Lung microvascular endothelial cell (primary cell): ENCODE measurements at regions not wholly inside any gene's neighbourhood (a gene's known extent, or its start where the extent isn't known, plus 50 kb on each side); places are given as distances from the start of the nearest gene placed in this dataset.

Source experiments
- DNase-seq, 2 donors: peaks; one replicate each; pipeline versions ENCODE4 v3.0.0 to v3.0.0-alpha.2; 2010; ENCODE audit warnings: low read depth in 2 of 2

DNA sequence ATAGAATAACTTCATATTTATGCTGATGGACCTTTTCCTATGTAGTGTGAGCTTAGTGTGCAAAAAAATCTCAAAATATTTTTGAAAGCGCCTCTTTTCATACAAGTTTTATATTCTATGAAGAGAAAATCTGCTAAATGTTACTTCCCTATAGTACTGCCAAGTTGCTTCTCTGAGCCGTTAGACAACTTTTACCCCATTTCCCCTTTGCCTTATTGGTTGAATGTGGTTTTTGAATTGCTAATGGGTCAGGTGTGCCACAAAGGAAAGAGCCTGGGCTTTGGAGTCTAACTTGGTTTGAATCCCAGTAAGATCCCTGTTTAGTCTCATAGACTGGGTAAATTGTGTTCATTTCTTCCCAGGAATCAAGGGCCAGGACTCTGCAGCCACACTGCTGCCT is 261.5 kb downstream of the SNX10 start:
- no peak for DNase-seq

DNA sequence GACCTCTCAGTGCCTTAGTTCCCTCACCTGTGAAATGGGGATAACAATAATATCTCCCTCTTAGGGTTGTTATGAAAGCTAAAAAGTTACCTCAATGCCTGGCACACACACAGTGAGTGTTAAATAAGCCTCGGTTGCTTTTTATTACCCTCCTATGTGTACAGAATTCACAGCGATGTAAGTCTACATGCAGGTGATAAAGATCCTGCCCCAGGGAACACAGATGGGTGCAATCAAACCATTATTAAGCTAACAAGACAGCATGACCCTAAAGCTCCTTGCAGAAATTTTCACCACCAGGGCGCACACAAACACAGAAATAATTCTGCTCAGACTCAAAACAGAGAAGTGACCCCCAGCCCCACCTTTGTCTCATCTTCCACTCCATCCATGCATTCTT is 261.9 kb downstream of the SNX10 start:
- no peak for DNase-seq

DNA sequence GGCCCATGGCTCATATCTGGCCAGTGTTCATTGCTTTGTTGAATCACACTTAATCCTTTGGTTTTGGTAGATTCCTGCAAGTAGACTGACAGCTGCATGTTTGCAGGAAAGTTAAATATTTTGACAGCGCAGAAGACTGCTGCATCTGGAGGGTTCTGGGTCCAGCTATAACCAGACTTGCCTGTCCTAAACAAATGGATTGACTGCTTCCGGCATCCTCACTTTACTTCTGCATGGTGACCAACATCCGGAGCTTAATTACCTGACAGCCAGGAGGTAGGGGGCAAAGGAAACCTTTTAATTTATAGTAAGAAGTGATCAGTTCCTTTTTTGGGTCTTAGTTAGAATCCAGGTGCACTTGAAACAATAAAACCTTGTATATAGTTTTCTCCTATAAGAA is 263.3 kb downstream of the SNX10 start:
- no peak for DNase-seq

DNA sequence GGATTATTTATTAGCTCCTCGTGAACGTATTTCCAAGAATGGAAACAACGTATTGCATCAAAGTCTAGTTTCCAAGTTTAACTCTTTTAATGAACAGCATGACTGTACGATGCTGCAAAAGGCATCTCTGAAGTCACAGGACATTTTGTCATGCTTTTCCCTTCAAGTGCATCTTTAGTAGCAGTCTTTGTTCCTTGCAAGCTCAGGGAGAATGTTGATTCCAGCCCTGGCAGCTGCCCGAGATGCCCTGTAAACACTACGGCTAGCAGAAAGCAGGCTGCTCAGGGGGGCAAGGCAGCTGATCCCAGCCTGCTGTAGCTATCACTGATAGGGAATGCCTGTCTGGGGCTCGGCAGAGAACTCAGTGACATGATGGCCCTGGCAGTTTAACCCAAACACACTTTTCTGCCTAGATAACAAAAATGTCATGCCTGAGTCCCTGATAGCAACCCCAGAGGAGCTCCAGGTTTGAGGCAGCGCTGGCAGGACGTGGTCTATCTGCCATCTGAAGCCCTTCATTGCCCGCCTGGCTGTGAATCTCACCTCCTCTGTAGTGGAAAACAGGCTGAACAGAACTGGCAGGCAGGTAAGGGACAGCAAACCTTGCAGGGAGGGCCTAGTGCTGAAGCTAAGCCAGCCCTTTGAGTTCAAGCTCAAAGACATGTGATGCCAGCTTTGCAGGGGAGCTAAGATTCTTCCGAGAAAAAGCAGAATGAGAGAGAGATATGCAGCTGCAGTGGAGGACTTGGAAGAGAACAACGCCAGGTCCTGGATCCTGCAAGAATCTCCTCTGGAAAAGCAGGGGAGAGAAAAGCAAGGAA is 264.6 kb downstream of the SNX10 start:
- no peak for DNase-seq

DNA sequence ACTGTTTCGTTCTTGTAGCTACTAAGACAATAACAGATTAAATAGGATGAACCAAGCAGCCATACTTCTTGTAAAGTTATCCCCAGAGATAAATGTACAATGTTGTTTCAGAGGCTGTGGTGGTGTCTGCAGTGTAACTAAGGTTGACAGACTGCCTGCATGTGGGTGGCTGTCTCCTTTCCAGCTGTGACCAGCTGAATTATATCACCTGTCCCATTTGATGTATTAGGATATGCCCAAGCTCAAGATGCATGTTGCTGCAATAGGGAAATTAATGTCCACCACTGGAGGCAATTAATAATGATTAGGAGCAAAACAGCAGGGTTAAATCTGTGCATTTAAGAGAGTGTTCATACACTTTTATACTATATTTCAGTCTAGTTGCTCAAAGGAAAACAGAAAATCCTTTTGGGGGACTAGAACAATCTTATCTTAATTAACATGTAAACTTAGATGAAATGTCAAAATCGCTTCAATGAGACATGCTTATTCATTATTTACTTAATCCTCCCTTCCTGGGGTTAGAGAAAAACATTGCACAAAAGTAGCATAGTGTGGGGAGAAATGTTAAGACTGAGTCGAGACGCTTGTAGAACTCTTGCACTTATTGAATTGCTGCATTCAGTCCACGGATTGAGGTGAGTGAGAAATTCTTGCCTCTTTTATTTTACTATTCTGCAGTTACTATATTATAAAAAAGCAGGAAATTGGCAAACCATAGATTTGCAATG is 269.0 kb downstream of the SNX10 start:
- no peak for DNase-seq

DNA sequence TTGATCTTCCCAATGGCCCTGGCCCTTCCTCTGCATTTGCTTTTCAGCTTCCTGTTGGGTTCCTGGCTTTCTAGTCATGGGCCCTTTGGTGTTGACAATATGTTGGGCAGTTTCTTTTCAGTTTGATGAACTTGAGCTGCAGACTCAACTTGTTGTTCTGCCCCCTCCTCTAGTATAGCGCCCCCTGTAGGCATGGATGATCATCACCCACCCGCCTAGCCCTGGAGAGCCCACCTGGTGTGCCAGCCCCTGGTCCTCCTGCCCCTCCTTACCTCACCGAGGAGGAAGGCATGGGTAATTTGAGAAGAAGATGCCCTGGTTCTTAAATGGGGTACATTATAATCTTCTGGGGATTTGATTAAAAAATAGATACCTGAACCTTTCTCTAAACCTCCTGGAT is 271.2 kb downstream of the SNX10 start:
- no peak for DNase-seq

DNA sequence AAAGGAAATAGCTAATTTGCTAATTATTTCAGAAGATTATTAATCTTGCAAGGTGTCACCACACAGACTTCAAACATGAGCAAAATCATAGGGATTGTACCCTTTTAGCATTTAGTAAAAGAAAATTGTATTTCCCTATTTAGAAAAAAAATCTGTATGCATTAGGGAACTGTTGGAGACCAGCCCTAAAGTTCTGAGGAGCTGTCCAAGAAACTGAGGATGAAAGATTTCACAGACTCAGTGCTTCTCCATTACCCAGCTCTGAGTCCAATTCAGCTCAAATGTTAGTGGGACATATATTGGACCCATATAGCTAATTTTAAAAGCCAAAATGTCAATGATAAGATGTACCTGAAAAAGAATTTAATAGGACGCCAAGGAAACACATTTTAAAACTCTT is 271.7 kb downstream of the SNX10 start:
- no peak for DNase-seq

DNA sequence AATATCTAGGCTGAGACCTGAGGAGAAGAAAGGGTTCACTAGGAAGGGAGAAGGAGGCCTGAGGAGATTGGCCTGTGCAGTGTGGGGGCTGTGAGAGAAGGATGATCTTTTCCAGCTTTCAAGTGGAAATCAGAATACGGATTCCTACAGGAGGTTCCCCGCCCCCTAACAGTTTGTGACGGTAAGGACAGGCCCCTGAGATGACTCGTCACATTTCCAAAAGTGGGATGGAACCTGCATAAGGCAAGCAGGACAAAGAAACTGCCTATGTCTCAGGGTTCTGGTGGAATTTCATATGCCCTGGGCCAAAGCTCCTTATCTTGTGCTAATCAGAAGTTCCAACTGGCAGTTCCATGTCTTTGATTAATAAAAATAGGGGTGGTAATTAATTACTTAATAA is 275.6 kb downstream of the SNX10 start:
- DNase-seq, result no peak

DNA sequence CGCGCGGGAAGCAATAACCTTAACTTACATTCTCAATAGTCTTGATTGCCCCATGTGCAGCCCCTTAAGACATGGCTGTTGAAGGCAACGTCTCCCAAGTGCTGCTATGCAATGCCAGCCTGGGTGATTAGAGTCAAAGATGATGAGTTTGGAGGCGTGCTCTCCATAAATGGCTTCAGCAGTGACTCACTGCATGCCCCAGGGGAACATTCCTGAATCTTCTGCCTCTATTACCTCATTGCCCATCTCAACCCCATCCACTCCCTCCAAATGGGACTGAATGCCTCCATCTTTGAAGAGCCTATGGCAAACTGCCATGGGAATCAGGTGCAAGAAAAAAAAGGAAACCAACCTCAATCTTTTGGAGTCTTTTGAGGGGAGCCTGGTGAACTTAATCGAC is 282.8 kb downstream of the SNX10 start:
- no peak for DNase-seq

DNA sequence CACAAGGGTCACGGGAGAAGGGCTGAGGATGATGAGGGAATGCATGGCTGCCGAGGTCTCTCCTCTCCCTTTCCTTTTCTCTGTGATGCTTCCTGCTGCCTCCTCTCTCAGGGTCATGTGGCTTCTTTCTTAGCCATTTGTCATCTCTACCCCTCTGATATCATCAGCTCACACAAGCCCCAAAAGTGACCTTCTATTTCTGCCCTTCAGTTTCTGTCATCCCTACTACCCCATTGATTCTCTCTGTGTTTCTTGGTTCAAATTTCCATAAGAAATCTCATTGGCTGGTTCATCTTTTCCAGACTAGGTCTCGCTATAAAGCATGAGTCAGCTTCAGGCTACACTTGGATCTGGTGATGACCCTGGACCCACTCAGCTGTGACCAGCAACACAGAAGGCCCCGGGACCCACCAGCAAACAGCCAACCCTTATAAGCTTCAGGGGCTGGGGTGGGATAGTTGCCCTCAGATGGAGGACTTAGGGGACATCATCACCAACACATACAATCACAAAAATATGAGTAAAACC is 284.3 kb downstream of the SKAP2 start:
- DNase-seq, result no peak

DNA sequence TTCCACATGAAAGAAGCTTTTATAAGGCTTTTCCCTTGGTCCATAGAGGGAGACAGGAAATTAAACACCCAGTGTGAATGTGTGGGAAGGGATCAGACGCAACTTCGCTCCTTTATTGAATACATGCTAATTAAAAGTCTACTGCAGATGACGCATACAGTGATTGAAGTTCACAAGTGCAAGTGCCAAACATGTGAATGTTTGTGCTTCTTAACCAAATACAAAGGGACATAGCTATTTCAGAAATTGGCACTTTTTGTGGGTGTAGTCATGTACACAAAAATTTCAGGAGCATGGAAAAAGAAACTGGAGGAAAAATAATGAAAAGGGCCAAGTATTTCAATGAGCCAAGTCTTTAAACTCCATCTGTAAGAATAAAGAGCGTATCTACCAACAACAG is 283.7 kb downstream of the SKAP2 start:
- no peak for DNase-seq

DNA sequence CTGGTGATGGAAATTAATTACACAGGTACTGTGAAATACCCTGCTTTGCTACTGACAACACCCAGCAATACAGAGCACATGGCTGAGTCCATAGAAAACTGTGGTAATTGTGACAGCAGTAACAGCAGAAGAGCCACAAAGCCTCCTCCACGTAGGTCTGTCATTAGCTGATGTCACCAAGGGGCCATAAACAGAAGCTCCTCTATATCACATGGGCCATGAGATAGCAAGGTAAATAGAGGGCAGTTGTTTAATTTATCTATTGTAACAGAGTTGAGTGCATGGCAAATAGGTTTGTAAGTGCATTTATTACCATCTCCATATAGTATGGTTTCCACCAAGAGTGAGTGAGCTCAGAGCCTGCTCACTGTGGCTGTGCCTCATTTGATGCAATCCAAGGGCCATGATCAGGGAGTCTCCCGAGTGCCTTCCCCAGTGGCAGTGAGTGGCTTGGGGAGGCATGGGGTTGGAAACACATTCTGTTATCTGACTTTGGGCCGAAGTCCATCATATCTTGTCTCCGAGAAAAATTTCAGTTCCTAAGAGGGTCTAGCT is 281.2 kb downstream of the SKAP2 start:
- DNase-seq, result no peak

DNA sequence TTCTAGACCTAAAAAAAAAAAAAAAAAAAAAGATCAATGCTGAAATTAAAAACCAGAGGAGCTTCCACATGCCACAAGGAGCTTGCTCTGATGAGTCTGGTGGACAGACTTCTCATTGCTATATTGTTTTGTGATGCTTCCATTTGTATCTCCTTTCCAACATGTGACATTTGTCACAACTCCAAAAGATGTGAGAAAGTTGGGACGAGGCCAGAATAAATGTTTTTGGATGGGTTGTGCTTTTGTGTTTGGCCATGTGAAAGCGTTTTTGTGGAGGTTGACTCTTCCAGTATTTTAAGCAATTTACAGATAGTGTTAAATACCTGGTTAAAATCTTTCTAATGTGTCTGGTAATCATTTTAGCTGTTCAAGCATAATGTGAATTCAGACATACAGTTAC is 280.1 kb downstream of the SKAP2 start:
- no peak for DNase-seq

DNA sequence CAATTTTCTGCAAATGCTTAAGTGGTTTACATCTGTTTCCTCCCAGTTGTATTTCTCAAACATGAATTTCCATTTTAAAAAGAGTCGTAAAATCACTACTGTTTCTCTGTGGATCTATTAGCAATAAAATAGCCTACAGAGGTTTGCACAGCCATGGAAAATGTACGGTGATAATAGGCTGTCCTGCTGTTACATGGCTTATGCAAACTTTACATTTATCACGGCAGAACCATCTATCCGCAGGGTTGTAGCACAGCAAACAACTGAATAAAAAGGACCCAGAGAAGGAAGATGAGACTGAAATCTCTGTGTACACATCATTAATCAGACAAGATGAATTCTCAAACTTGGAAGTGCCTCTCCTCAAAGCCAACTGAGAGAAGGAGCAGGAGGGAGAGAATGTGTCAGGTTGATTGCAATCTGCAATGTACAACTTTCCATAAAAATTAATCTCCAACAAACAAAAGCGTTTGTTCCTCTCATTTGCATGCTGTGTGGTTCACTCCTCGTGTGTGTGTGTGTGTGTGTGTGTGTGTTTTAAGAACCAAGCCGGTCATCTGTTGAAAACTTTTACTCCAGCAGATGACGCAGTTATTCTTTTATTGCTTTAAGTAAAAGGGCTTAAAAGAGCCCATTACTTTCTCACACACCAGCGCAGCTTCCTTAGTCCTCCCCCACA is 279.3 kb downstream of the SKAP2 start:
- DNase-seq, result no peak

DNA sequence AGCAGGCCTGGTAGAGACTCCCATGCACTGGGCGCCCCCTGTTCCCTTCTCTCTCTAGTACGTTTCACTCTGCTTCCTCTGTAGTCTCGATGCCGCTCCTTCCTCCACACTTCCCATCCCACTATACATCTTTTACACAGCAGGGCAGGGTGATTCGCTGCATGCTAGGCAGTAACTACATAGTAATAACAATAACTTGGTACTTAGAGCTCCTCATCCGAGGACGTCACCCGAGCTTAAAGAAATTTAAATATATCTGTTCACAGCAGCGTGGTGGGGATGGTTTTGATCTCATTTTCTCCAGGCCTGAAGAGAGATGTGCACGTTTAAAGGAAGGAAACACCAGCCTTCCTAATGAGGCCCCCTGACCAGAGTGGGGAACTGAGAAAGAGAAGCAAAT is 276.9 kb downstream of the SKAP2 start:
- DNase-seq, result no peak

DNA sequence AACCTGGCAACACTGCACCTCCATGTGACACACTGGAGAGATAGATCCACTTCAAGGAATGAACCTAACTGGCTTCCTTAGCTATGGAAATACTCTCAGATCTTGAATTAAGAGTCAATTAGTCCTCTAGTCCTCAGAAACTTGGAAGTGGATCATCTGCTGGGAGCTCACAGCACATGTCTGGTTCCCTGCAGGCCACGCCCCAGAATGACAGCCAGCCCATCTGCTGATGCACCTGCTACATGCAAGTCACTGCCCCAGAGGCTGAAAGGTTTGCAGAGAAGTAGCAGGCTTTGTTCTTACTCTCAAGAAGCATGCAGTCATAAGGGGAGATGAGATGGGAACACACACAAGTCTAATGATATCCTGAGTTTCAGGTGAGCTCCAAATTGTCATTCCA is 275.9 kb downstream of the SKAP2 start:
- no peak for DNase-seq

DNA sequence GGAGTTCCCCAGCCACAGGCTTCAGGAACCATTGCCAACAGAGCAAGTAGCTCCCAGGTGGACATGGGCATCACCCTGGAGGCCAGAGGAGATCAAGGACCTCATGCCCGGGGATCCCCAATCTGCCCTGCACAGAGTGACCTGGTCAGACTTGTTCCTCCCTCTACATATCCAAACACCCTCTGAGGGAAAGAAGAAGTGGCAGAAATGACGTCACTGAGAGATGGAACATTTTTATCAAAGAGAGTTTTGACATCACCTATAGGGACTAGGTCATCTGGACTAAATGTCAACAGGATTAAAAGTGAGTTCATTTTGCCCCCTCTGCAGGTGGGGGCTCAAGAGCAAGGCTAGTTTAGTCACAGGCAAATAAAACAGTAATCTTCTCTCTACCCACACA is 273.7 kb downstream of the SKAP2 start:
- DNase-seq, result no peak

DNA sequence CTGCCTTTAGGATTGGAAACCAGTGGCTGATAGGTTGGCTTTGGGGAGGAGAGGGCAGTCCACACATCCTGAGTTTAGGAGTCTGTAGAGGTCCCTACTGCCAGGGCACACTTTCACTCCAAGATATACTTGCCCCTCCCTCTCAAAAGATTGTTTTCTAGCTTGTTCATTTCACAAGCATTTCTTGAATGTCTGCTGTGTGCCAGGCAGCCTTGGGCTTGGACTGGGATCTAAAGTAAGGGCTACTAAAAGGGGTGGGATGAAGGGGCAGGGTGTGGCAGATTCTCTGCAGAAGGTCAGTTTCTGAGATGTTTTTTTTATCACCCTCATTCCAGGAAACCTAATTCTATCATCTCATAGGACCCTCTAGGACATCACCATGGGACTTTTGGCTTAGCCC is 272.4 kb downstream of the SKAP2 start:
- DNase-seq, result no peak

DNA sequence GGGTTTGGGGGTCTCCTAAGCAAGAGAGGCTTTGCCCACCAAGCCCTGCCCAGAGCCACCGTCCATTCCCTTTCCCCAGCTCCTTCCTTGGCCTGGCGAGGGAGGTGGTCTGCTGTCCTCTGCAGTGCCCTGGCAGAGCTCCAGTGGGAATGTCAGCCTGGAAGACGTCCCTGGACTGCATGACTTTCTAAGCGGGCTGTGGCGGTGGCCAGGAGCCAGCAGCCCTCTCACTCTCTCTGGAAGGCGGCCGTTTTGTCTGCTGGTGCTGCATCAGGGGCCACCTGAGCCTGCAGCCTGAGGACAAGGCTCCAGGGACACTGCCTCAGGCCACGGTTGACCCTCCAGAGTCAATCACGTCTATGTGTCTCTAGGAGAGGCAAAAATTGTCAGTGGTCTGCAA is 271.0 kb downstream of the SKAP2 start:
- DNase-seq, result no peak

DNA sequence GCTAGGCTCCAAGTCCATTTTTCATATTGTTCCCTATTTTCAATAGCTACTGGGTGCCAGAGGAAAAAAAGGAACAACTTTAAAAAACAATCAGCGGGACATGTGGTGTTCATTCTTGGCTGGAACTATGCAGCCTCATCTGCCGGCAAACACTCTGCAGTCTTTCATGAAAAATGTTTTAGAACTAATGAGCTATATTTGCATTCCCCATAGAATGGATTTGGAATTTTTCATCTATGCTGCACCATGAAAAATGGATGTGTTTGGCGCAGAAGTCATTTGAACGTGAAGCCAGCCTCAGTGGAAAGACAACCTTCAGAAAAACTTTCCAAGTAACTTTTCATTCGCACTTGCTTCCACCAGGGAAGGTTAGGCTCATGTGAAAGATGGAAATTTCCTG is 270.5 kb downstream of the SKAP2 start:
- no peak for DNase-seq

DNA sequence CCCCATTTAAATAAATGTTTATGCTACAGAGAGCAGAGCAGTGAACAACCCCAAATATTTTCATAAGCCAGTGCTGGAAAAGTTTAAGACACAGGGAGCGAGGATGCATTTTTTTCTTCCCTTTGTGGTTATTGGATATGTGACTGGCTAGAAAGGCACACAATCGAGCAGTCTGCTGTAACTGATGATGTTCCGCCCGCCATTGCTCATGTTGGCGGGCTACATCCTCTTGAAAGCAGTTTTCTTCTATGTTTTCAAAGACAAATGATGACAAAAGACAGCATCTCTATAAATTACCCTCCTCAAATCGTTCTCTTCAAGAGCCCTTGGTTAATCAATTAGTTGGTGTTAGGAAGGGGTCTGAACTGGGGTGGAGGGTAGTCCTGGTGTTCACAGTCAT is 269.8 kb downstream of the SKAP2 start:
- no peak for DNase-seq

DNA sequence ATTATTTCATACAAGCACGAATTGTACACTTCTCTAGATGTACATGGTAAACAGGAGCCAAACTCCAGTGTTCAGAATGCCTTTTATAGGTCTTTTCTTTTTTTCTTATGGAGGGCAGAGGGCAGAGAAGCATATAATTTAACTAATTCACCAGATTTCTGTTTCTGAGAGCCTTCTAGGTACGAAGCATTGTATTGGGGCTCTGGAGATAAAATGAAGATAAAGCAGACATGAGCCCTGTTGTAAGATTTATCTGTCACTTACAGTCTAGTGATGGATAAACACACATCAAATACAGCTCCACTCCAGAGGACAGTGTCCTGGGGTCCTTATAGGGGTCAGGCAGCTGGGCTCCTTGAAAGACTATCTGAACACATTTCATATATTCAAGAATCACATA is 265.5 kb downstream of the SKAP2 start:
- DNase-seq, result no peak
